PC-9 (cell line): ENCODE measurements at regions not wholly inside any gene's neighbourhood (a gene's known extent, or its start where the extent isn't known, plus 50 kb on each side); places are given as distances from the start of the nearest gene placed in this dataset.

ENCODE experiments used
- BruUV-seq: library from RNA; stranded (reverse); fragments of 400-500 nt; replicated peaks from 2 replicates; lab custom pipeline; 2021; lab: Mats Ljungman, UMichigan
- CTCF ChIA-PET: fragments of 300-600 bp; sonication (Branson Sonifier 250); formaldehyde crosslinking; loops from one replicate; lab custom pipeline; 2022; ENCODE audit warnings: antibody characterized with exemption; lab: Charles Lee
- POLR2A ChIA-PET: fragments of 300-600 bp; sonication (Branson Sonifier 250); formaldehyde crosslinking; loops from one replicate; lab custom pipeline; 2022; ENCODE audit warnings: antibody characterized with exemption; ENCODE audit not compliant: unreplicated experiment; lab: Charles Lee
- DNase-seq, 2 experiments: peaks; one replicate each; pipeline versions ENCODE4 v3.0.0 to v3.0.0-alpha.2; 2015 to 2022; ENCODE audit warnings: mixed read lengths in 1 of 2
- H2AFZ ChIP-seq: fragments of 200-600 bp; sonication (generic); 2 replicates; pipeline ENCODE4 v1.8.1; 2017; ENCODE audit warnings: antibody characterized with exemption
- H3F3A ChIP-seq: fragments of 200-600 bp; sonication (generic); 2 replicates; pipeline ENCODE4 v1.8.1; 2017; ENCODE audit warnings: antibody characterized with exemption, mild to moderate bottlenecking, low read depth; ENCODE audit not compliant: insufficient read depth
- H3K27ac ChIP-seq: fragments of 200-600 bp; sonication (generic); 2 replicates; pipeline ENCODE4 v1.6.1; 2016; ENCODE audit warnings: mixed run types
- H3K27me3 ChIP-seq: fragments of 200-600 bp; sonication (generic); 2 replicates; pipeline ENCODE4 v1.6.1; 2016; ENCODE audit warnings: low read depth, mixed run types; ENCODE audit not compliant: insufficient read depth
- H3K36me3 ChIP-seq: fragments of 200-600 bp; sonication (generic); 2 replicates; pipeline ENCODE4 v1.6.1; 2016; ENCODE audit warnings: low read depth, mixed run types
- H3K4me1 ChIP-seq: fragments of 200-600 bp; sonication (generic); replicated peaks from 2 replicates; pipeline ENCODE4 v1.6.1; 2016; ENCODE audit warnings: mixed run types; ENCODE audit not compliant: insufficient read depth
- H3K4me2 ChIP-seq: fragments of 200-600 bp; sonication (generic); 2 replicates; pipeline ENCODE4 v1.6.1; 2017; ENCODE audit warnings: mixed run types
- H3K4me3 ChIP-seq: fragments of 200-600 bp; sonication (generic); 2 replicates; pipeline ENCODE4 v1.6.1; 2016; ENCODE audit warnings: mixed run types
- H3K79me2 ChIP-seq: fragments of 200-600 bp; sonication (generic); 2 replicates; pipeline ENCODE4 v1.6.1; 2017; ENCODE audit warnings: low read depth, mixed run types
- H3K9me2 ChIP-seq: fragments of 200-600 bp; sonication (generic); 2 replicates; pipeline ENCODE4 v1.8.1; 2017; ENCODE audit warnings: mild to moderate bottlenecking; ENCODE audit not compliant: insufficient read depth
- H3K9me3 ChIP-seq: fragments of 200-600 bp; sonication (generic); 2 replicates; pipeline ENCODE4 v1.8.1; 2016; ENCODE audit warnings: low read depth; ENCODE audit not compliant: insufficient read depth
- H4K20me1 ChIP-seq: fragments of 200-600 bp; sonication (generic); 2 replicates; pipeline ENCODE4 v1.8.1; 2017; ENCODE audit not compliant: insufficient read depth
- CTCF ChIP-seq: fragments of 200-600 bp; sonication (generic); conservative IDR thresholded peaks from 2 replicates; pipeline ENCODE4 v1.6.1; 2017; ENCODE audit warnings: mixed run types, antibody characterized with exemption, mild to moderate bottlenecking, moderate library complexity
- EZH2 ChIP-seq: fragments of 200-600 bp; sonication (generic); IDR thresholded peaks from 2 replicates; pipeline ENCODE4 v1.8.0; 2017; ENCODE audit warnings: antibody characterized with exemption, low read depth
- intact Hi-C: fragments of 100-400 bp; cut with micrococcal nuclease; formaldehyde crosslinking; loops from one replicate; pipeline ENCODE4 v1.10.0; 2022; ENCODE audit not compliant: unreplicated experiment

DNA sequence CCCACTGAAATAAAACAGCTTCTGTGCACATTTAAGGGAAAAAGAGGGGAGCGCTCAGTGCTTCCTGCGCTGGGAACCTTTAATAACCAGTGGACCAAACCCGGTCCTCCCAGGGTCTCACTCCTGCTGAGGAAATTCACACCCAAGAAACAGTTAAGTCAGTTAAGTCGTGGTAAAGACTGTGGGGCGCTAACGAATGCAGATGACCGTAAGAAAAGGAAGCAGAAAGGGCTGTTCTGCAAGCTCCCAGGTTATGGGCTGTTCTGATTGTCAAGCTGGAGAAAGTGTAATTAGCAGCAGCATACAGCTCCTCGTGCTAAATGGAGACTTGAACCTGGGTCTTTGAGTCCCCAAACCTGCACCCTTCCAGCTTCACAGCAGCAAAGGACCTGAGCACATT lies 536.6 kb downstream of the NPHP4 start:
- ChIA-PET POLR2A (no interaction called here), CTCF (no interaction called here)
- Histone ChIP-seq H3K27me3 (peaks cover 18% of the 10 kb centered on the region), H3K4me1 (no peaks in the 10 kb centered on the region), H3K4me3 (no peak overlapping the region), H3K27ac (no peak overlapping the region), H3K79me2 (no peaks in the 10 kb centered on the region), H4K20me1 (no peaks in the 10 kb centered on the region), H2AFZ (no peak overlapping the region), H3K9me2 (no peaks in the 10 kb centered on the region), H3F3A (no peaks in the 10 kb centered on the region), H3K36me3 (no peaks in the 10 kb centered on the region), H3K9me3 (no peaks in the 10 kb centered on the region), H3K4me2 (no peak overlapping the region)
- BruUV-seq, result no TSS peak
- intact Hi-C loops, result no loop called here
- TF ChIP-seq CTCF, result no peak
- no peak for TF ChIP-seq EZH2
- DNase-seq, result no peak

DNA sequence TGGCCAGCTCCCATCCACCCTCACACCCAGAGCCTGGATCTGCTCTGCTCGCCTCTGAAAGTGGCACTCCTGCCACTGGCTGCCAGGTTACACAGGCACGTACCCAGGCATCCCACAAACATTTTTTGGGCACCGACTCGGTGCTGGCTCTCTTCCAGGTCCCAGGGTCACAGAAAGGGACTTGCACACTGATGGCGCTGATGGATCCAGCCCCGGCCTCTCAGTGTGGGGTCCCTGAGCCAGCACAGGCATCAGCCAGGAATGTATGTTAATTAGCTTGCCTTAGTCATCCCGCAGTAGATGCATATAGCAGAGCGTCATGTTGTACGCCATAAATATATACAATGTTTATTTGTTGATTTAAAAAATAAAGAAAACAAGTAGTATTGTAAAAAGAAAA lies 537.2 kb downstream of the NPHP4 start:
- H4K20me1 ChIP-seq, result no peaks in the 10 kb centered on the region
- H3K36me3 ChIP-seq, result no peaks in the 10 kb centered on the region
- CTCF ChIA-PET, result no interaction called here
- no peak overlapping the region for H3K4me3 ChIP-seq
- no peak overlapping the region for H2AFZ ChIP-seq
- no peak for DNase-seq
- no peak overlapping the region for H3K4me2 ChIP-seq
- TF ChIP-seq CTCF (no peak), EZH2 (no peak)
- H3K79me2 ChIP-seq, result no peaks in the 10 kb centered on the region
- H3K9me2 ChIP-seq, result no peaks in the 10 kb centered on the region
- intact Hi-C loops, result no loop called here
- POLR2A ChIA-PET, result no interaction called here
- H3K4me1 ChIP-seq, result no peaks in the 10 kb centered on the region
- no peak overlapping the region for H3K27ac ChIP-seq
- H3K9me3 ChIP-seq, result no peaks in the 10 kb centered on the region
- H3F3A ChIP-seq, result no peaks in the 10 kb centered on the region
- BruUV-seq, result no TSS peak
- H3K27me3 ChIP-seq, result peaks cover 22% of the 10 kb centered on the region

DNA sequence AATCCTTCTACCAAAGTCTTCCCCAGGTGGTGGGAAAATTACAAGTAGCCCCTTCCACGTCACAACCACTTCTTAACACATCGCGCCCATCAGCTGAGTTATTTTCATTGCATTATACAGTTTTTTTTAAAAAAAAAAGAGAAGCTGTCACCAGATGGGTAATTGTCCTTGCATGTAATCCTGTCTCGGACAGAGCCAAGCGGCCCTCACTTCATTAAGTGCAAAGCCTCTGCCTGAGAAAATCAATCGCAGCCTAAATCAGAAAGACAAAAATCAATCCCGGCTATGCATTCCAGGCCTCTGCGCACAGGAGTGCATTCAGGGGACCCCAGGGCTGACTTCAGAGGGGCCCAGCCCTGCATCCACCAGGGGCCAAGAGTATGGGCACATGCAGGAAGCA lies 538.9 kb downstream of the NPHP4 start:
- Histone ChIP-seq H3K4me2 (no peak overlapping the region), H3K36me3 (no peaks in the 10 kb centered on the region), H3K9me3 (no peaks in the 10 kb centered on the region), H3K4me1 (no peaks in the 10 kb centered on the region), H3K9me2 (no peaks in the 10 kb centered on the region), H3K4me3 (no peak overlapping the region), H3K79me2 (no peaks in the 10 kb centered on the region), H3K27me3 (peaks cover 24% of the 10 kb centered on the region), H3F3A (no peaks in the 10 kb centered on the region), H3K27ac (no peak overlapping the region), H2AFZ (no peak overlapping the region), H4K20me1 (no peaks in the 10 kb centered on the region)
- TF ChIP-seq EZH2 (no peak), CTCF (no peak)
- intact Hi-C loops, result no loop called here
- CTCF ChIA-PET, result no interaction called here
- POLR2A ChIA-PET, result no interaction called here
- no TSS peak for BruUV-seq
- no peak for DNase-seq
